ENCODE measurements at regions not wholly inside any gene's neighbourhood (a gene's known extent, or its start where the extent isn't known, plus 50 kb on each side); places are given as distances from the start of the nearest gene placed in this dataset.

GRCh38 chr17:77018504-77018903, 122.3 kb upstream of the SEC14L1 start:
- TF ChIP-seq CTCF (IDR thresholded peaks at IDR 0.05) = no peak
- TF ChIP-seq POLR2A (IDR thresholded peaks at IDR 0.05) = no peak

All from ovary (tissue), 3 donors.